GM03348 (cell line): ENCODE measurements at regions not wholly inside any gene's neighbourhood (a gene's known extent, or its start where the extent isn't known, plus 50 kb on each side); places are given as distances from the start of the nearest gene placed in this dataset.

Experiments
- DNase-seq: peaks from one replicate; pipeline ENCODE4 v3.0.0; 2012; ENCODE audit warnings: low spot score

DNA sequence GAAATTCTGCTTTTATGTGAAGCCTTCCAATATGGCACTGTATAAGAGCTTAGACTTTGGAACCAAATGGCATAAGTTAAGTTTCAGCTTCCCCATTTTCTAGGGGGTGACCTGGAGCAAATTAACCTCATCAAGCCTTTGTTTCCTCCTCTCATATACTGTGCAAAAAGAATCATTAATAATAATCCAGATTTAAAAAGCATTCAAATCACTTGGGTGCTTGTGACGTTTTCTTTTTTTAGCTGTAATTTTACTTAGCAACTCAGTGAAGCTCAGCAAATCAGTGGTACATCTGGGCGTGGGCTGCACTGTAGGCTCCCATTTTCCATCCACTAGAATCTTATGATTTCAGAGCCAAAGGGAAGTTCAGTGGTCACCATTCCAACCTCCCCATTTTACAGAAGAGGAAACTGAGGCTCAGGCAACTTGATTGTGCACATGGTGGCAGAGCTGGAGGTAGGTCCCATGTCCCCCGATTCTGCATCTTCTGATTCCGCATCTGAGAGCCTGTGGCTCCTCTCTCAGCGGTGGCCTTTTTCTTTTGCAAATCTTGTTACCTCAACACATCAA, 131.2 kb downstream of the SNAPC1 start:
- DNase-seq: no peak

- DNase-seq: peak; percentile 85
Observed at GRCh38 chr14:61894452-61895077, 132.3 kb downstream of the SNAPC1 start.

DNA sequence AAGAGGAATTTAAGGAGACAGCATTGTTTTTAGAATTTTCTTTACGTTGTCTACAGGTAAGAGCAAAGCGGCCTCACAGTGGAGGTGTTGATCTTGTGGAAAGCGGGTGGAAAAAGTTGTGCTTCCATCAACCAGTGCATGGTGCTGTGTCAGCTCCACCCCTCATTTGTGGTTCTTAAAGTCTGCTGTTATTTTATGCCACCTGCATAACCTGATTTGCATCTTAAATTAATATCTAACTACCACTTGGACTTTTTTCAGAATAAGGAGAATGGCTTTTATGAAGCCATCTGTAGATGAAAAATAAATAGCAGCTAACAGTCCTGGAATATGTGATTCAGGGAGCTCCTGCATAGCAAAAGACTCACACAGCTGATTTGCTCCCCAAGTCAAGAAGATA, 135.1 kb downstream of the SNAPC1 start:
- DNase-seq: no peak

- DNase-seq: no peak
Observed at GRCh38 chr14:61898568-61898967, 136.3 kb downstream of the SNAPC1 start.

DNA sequence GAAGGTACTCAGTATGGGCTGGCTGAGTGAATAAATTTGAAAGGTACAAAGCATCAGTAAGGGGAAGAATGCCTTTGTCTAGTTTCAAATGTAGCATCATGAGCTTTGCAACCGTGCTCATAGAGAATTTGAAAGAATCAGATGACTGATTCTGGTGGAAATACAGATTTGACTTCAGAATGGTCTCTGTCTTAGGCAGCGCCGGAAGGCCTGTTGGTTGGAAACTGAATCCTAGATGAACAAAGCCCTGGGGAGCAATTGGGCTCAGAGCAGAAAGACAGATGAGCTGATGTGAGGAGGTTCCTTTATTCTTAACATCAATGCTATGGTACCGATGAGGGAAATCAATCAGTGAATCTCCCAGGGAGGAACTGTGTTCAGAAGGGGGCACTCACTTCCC, 137.3 kb downstream of the SNAPC1 start:
- no peak for DNase-seq

GRCh38 chr14:61904946-61905345, 142.7 kb downstream of the SNAPC1 start:
- no peak for DNase-seq

GRCh38 chr14:61911574-61911973, 149.4 kb downstream of the SNAPC1 start:
- no peak for DNase-seq

DNA sequence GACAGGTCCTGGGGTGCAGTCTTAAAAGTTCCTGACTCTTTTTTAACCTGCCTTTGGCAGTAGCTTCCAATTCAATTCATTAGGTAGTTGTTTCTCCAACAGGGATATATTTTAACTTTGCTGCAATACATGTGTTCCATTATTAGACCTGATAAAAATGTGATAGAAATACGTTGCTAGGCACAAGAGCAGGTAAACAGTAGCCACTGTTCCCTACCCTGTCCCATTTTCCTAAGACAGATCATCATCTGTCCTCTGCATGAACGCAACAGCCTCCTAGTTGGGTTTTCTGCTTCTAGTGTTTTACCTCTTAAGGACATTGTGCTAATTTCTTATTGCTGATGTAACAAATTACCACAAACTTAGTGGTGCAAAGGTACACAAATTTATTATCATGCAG, 156.8 kb downstream of the SNAPC1 start:
- DNase-seq: no peak

GRCh38 chr14:61923348-61923747, 161.1 kb downstream of the SNAPC1 start:
- peak; percentile 29 for DNase-seq

DNA sequence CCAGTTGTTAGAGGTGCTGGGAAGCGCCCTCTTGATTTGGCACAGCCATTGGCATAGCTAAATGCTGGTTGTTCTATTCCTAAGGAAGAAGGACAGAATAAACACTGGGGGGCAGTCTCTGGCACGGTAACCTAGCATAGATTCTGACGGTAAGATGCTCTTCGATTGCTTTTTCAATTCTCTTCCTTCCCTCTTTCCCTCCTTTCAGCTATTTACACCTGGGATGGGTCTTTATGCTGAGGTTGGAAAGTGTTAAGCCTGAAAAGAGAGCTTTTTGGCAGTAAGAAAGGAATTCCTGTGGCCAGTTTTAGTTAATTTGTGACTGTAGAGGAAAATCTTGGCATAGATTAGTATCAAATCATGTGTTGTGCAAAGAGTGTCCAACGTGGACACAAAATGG, 162.8 kb downstream of the SNAPC1 start:
- no peak for DNase-seq

- no peak for DNase-seq
Observed at GRCh38 chr14:61925732-61926435, 163.7 kb downstream of the SNAPC1 start.

GRCh38 chr14:61927060-61927459, 164.8 kb downstream of the SNAPC1 start:
- DNase-seq: peak; percentile 9

- DNase-seq: peak; percentile 48
Observed at GRCh38 chr14:61927520-61927919, 165.3 kb downstream of the SNAPC1 start.

DNA sequence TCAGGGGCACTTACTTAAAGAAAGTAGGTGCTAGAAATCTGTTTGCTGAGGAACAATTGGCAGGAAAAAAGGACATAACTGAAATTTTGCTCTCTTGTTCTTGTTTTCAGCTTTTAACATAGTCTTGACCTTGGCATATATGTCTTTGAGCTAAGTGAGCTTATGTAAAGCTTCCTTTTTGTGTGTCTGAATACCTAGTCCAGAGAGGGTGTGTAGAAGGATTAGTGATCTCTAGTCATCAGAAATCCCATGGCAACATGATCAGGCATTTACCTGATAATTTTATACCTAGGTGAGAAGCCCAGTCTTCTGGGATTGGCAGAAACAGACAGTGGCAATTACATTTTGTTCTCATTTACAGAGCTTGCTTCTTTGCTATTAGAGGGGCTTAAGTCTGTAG, 166.1 kb downstream of the SNAPC1 start:
- no peak for DNase-seq

GRCh38 chr14:61928701-61929100, 166.5 kb downstream of the SNAPC1 start:
- no peak for DNase-seq

GRCh38 chr14:61929651-61930050, 167.4 kb downstream of the SNAPC1 start:
- DNase-seq: no peak

DNA sequence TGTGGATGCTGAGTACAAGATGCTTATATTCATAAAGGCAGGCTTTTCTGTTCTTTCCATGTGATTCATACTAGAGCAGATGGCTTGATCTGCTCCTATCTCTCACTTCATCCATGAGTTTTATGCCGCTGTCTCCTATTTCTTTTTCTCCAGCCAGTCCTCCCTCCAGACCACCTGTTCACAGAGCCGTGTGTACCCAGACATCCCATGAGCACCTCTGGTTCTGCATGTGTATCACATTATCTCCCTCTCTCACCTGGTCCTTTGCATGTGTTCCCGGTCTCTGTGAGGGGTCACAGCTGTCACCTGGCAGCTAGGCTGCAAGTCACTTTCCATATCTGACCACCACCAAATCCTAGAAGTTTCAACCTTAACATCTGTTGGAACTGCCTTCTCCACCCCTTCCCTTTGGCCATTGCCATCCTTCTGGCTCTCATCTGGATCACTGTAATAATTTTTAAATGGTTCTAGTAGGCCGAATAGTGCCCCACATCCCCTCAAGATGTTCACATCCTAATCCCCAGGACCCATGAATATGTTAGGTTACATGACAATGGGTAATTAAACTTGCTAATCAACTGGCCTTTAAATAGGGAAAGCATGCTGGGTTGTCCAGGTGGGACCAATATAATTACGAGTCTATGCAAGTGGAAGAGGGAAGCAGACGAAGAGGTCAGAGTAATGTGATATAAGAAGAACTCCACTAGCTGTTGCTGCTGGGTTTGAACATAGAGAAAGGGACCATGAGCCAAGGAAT, 168.1 kb downstream of the SNAPC1 start:
- no peak for DNase-seq

- DNase-seq: no peak
Observed at GRCh38 chr14:61932974-61933373, 170.8 kb downstream of the SNAPC1 start.

DNA sequence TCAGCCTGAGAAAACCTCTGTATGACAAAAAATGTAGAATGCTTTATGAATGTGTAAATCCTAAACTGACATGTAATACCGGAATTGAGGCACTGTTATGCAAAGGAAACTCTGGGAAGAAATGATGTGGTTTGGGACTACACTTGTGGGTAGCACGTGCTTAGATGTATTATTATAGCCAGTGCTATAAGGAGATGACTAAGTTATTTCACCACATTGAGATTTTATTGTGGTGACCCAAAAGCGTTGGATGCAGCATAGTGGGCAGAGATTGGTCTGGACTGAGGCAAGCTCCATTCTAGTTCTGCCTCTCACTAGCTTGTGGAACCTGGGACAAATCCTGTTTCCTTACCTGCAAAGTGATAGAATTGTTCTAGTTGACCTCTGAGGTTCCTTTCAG, 172.2 kb downstream of the SNAPC1 start:
- peak; percentile 63 for DNase-seq

- DNase-seq: no peak
Observed at GRCh38 chr14:61939776-61940175, 177.6 kb downstream of the SNAPC1 start.

GRCh38 chr14:61940666-61941420, 178.6 kb downstream of the SNAPC1 start:
- no peak for DNase-seq
